Panc1 (cell line): ENCODE measurements at regions not wholly inside any gene's neighbourhood (a gene's known extent, or its start where the extent isn't known, plus 50 kb on each side); places are given as distances from the start of the nearest gene placed in this dataset.

Experiments
- CTCF ChIP-seq: fragments of 450-650 bp; IDR thresholded peaks from 2 replicates; pipeline ENCODE4 v1.5.1; 2017; ENCODE audit warnings: mild to moderate bottlenecking
- POLR2AphosphoS5 ChIP-seq: IDR thresholded peaks from 2 replicates; pipeline ENCODE4 v1.6.1; 2012; ENCODE audit warnings: mild to moderate bottlenecking, low read depth, low read length, moderate library complexity
- SIN3A ChIP-seq: IDR thresholded peaks from 2 replicates; pipeline ENCODE4 v1.6.1; 2012; ENCODE audit warnings: low read depth, mild to moderate bottlenecking, low read length, moderate library complexity, borderline replicate concordance; ENCODE audit not compliant: insufficient read depth
- TF ChIP-seq, protein P1 (sequence below), 2 experiments: IDR thresholded peaks; 2 replicates each; pipeline ENCODE4 v1.6.1; 2011 to 2012; ENCODE audit warnings: low read depth in 2 of 2, control low read depth in 1 of 2, low read length in 1 of 2, mild to moderate bottlenecking in 1 of 2, moderate library complexity in 1 of 2; ENCODE audit not compliant: insufficient read depth in 1 of 2

- TF ChIP-seq CTCF, result no peak
- TF ChIP-seq POLR2AphosphoS5, result no peak
- TF ChIP-seq, protein P1, sequence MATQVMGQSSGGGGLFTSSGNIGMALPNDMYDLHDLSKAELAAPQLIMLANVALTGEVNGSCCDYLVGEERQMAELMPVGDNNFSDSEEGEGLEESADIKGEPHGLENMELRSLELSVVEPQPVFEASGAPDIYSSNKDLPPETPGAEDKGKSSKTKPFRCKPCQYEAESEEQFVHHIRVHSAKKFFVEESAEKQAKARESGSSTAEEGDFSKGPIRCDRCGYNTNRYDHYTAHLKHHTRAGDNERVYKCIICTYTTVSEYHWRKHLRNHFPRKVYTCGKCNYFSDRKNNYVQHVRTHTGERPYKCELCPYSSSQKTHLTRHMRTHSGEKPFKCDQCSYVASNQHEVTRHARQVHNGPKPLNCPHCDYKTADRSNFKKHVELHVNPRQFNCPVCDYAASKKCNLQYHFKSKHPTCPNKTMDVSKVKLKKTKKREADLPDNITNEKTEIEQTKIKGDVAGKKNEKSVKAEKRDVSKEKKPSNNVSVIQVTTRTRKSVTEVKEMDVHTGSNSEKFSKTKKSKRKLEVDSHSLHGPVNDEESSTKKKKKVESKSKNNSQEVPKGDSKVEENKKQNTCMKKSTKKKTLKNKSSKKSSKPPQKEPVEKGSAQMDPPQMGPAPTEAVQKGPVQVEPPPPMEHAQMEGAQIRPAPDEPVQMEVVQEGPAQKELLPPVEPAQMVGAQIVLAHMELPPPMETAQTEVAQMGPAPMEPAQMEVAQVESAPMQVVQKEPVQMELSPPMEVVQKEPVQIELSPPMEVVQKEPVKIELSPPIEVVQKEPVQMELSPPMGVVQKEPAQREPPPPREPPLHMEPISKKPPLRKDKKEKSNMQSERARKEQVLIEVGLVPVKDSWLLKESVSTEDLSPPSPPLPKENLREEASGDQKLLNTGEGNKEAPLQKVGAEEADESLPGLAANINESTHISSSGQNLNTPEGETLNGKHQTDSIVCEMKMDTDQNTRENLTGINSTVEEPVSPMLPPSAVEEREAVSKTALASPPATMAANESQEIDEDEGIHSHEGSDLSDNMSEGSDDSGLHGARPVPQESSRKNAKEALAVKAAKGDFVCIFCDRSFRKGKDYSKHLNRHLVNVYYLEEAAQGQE (IDR thresholded peaks at IDR 0.05; ENCODE audit: insufficient read depth in 1 of 2, low read depth in 2 of 2, low read length in 1 of 2), result no peak
- no peak for TF ChIP-seq SIN3A
These were observed 70.7 kb upstream of the PSMA6 start for GRCh38 chr14:35221462-35221861.
